ENCODE measurements at regions not wholly inside any gene's neighbourhood (a gene's known extent, or its start where the extent isn't known, plus 50 kb on each side); places are given as distances from the start of the nearest gene placed in this dataset.

GRCh38 chr2:12549641-12550040 is 167.1 kb upstream of the TRIB2 start:
- TF ChIP-seq YY1 (IDR thresholded peaks at IDR 0.05; ENCODE audit: insufficient read depth, insufficient read length) (no peak), SUZ12 (IDR thresholded peaks at IDR 0.05; ENCODE audit: extremely low read depth, insufficient read depth, insufficient read length) (no peak), ZNF274 (IDR thresholded peaks at IDR 0.05; ENCODE audit: low read depth, low read length) (no peak)
